Stimulated activated CD4-positive, alpha-beta T cell treated with anti-CD3 and anti-CD28 coated beads, Interleukin-4, amount 100 ng/mL, for 4 hours (primary cell): ENCODE measurements at regions not wholly inside any gene's neighbourhood (a gene's known extent, or its start where the extent isn't known, plus 50 kb on each side); places are given as distances from the start of the nearest gene placed in this dataset.

ENCODE experiments used
- DNase-seq, 2 experiments: peaks; one replicate each; pipeline ENCODE4 v3.0.0-alpha.2; 2020

- DNase-seq, result no peak
Measured at GRCh38 chr3:150080058-150080730, 109.5 kb upstream of the PFN2 start.

DNA sequence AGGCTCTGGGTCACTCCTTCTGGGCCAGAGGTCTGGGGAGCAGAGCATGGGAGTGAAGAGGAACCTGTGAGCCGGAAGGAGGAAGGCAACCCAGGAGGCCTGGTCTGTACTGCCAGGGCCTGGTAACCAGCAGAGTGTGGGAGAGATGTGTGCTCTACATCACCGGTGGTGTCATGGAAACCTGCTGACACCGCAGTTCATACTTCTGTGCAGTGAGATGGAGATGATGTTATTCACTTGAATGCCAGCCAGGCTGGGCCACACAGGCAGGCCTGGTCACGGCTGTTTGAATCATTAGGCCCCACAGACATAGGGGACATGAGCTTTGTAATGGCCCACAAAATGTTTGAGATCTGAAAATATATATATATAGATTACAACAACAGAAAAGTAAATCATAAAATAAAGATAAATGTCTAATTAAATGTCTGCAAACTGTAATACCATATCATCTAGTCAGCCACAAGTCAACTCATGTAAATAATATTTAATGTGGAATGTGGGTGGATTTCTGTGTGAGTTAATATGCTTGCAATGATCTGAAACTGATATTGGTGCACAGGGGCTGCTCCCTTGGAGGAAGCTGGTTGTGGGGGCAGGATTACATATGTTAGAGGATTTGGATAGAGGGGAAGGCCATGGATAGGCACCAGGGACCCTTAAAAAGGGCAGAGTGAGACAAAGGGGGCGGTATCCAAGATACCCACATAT, 108.5 kb upstream of the PFN2 start:
- no peak for DNase-seq

DNA sequence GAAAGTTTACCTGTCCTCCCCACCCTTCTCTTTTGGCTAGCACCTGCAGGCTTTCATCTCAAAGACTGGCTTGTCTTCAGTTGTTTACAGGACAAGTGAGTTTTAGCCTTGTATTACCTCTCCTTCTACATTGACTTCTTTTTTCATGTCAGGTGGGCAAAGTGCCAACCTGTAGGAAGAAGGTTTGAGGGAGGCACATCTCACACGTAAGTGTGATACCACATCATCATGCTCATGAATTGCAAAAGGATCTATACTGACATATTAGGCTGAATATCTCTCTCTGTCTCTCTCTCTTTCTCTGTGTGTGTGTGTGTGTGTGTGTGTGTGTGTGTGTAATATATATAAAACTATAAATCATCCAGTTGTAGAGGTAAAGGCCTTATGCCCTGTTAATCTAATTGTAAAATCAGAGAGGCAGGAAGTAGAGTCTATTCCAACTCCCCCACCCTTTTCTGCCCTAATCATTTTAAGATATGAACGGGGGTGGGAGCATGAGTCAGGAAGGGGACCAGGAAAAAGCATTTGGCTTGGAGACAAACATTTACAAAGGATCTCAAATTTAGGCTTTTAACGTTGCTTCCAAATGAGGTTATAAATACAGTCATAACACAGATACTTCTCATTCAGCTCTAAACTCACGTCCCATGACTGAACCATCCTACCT, 107.0 kb upstream of the PFN2 start:
- no peak for DNase-seq

GRCh38 chr3:150077107-150077506, 106.4 kb upstream of the PFN2 start:
- DNase-seq, result no peak

DNA sequence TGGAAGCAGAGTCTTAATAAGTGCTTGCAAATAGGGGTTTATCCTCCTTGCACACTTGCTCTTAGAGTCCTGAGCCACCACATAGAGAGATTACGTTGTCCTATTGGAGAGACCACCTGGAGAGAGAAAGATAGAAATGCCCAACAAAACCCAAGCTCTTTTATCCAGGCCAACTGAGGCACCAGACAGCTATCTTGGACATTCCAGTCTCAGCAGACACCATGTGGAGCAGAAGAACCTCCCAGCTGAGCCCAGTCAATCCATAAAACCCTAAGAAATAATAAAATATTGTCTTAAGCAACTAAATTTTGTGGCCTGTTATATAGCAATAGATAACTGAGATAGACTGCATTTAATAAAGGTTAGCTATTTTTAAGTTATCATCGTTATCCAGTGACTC, 105.7 kb upstream of the PFN2 start:
- DNase-seq, result no peak

- no peak for DNase-seq
Measured at GRCh38 chr3:150075417-150075865, 104.7 kb upstream of the PFN2 start.

GRCh38 chr3:150074697-150075416, 104.2 kb upstream of the PFN2 start:
- DNase-seq, result no peak

GRCh38 chr3:150074277-150074676, 103.6 kb upstream of the PFN2 start:
- no peak for DNase-seq

DNA sequence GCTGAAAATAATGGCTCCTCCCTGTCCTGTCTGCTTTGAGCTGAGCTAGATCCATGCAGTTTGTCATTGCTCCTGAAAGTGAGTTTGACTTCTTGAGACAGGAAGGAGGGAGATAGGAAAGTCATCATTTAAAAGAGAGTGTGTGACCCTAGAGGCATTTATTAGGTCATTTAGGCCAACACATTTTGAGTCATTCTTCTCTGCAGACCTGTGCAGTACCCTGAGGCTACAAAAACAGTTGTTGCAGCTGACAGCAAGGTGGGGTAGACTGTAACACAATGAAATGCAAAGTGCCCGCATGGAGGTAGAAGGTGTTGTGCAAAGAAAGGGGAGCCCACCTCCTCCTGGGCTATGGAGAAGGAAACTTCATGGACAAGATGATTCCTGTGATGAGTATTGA, 102.8 kb upstream of the PFN2 start:
- no peak for DNase-seq

DNA sequence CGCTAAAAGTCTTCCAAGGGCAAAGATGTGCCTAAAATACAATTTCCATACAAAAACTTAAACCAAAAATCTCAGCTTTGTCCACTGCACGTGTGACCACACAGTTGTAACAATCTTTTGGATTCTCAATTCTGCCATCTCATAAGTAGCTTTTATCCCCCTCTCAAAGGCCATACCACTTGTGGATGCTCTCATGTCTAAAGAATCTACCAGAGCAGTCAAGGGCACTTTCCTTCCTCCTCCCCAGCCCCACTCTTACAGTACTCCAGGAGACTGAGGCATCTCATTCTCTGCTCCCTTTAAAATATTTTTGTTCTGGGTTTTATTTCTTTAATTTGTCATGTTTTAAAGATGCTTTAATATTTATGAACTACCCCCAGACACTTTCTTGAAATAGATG, 102.3 kb upstream of the PFN2 start:
- DNase-seq, result no peak

GRCh38 chr3:150072576-150072975, 101.9 kb upstream of the PFN2 start:
- no peak for DNase-seq

DNA sequence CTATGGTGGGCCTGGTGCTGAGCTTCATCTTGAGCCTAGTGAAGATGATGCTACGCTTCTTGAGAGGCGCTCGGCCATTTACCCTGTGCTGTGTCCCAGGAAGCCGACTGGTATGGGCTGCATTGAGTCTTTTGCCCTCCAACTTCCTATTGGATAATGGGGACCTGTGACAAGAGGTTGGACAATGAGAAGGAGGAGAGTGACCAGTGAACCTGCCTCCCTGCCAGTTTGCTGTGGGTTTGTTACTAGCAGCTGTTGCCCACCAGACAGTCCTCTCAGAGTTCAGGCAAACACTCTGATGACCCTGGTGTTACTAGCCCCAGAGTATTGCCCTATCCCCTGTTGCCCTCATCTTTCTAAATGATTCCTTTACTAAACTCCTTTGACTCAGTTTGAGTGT, 99.6 kb upstream of the PFN2 start:
- no peak for DNase-seq

DNA sequence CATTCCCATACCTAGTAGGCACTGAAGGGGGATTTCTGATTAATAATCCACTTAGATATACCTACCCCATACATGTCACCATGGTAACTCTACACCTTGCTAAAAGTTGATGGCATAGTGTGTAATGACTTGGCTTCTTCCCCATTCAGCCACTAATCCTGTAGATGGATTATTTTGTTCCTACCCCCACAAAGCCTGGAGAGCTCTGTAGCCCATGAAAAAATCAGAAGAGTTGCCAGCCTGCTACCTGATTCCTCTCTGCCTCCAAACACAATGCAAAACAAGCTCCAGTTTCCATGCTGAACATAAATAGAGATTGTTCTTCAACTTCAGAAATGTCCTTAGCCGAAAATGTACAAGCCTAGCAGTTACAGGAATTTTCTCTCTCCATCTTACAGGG, 98.9 kb upstream of the PFN2 start:
- DNase-seq, result no peak

DNA sequence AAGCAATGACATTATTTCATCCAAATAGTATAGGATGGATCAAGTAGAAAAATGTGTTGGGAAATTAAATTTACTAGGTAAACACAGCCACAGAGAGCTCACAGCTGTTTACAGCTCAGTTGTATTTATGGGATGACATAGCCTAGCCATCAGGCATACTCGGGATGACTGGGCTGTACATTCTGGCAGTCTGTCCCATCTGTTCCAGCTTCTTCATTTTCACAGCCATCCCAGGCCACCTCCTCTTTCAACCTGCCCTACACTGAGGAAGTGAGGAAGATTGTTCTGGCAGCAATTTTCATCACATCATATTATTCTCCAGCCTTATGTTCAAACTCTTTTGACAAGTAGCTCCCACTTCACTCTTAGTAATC, 98.4 kb upstream of the PFN2 start:
- DNase-seq, result no peak

GRCh38 chr3:150068440-150069153, 97.9 kb upstream of the PFN2 start:
- DNase-seq, result no peak

DNA sequence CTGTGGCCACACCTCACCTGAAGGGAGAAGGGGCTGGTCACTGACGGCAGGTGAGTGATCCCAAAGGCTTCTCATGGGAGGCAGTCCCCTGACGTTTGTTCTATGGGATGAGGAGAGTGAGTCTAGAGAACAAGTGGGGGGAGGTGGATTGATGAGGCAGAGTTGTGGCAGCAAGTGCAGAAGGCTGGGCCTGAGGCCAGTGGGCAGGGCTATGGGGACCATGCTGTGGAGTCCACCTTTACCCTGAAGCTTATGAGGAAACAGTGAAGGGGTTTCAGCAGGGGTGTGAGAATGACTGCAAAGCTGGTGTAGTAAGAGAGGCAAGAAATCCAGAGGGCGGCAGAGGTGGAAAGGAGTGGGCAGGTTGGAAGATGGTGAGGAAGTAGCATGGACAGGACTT, 96.9 kb upstream of the PFN2 start:
- DNase-seq, result no peak

- DNase-seq, result no peak
Measured at GRCh38 chr3:150064971-150065370, 94.3 kb upstream of the PFN2 start.

DNA sequence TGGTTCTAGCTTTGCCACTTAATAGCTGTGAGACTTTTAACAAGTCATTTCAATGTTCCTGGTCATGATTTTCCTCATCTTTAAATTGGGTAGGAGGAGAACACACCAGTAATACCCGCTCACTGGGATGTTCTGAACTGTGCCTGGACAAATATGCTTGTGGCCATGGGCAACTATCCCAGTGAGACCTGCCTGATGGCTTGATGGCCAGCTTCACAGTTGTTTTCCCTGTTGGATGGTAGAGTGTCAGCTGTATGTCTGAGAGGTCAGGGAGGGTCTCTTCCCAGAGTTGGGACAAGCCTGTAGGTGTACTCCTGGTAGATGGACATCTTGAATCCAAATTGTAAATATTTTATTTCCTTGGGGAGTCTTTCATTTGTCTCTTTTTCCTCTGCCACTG, 92.5 kb upstream of the PFN2 start:
- no peak for DNase-seq

DNA sequence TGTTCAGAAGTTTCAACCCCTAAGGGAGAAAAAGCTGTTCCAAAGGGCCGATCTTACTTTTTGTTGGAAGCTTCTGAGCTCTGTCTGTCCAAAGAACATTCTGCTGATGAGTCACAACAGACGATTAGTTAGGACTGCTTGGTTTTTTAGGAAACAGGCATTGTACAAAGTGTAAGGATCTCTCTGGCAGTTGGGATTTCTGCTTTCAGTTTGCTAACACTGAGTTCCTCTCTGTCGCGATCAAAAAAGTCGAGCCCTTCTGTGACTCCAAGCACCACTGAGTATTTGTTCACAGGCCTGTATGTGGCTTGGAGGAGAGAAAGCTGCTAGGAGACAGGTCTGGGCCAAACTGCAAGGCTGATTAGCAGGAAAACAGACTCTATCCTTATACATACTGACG, 91.8 kb upstream of the PFN2 start:
- DNase-seq, result no peak

DNA sequence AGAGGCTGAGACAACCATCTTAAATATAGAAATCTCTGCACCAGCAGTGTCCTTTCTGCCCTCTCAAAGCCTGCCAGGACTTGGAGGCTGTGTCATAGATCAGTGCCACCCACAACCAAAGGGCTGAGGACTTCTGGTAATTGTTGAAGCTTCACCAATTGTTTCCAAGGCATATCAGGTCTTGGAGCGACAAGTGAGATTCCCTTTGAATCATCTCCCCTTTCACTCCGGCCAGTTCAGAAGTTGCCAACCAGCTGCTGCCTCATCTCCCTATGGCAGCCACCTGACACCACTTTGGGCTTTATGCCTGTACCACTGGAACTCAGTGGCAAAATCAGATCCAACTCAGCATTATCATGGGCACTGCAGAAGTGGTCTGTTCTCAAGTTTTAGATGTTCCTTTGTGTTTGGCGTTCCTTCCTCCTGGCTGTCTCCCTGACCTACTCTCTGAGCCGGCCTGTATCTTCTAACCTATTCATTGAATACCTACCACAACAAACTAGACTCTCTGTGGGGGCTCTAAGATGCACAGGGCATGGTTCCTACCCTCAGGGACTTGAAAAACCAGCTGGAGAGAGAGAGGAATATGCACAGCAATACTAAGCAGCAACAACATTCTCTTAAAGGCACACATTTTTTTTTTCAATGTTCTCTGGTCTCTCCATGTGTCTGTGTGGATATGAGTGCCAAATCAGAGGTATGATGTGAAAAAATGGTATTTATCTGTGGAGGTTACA, 90.8 kb upstream of the PFN2 start:
- DNase-seq, result no peak

DNA sequence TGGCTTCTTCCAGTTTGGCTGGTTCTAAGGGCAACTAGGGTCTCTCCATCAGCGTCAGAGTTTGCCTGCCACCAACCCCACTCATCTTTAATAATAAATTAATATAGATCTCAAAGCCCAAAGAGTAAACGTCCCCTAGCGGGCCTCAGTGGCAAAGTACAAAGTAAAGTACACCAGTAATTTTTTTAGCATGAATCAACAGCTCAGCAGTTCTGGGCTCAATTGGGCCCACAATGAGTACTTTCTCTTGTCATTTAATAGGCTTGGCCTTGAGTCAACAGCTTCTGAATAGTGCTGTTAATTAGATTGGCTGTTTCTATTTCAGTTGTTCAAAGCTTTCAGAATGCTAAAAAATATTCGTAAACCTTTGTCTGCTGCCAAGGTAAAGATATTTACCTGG, 89.0 kb upstream of the PFN2 start:
- DNase-seq, result no peak

DNA sequence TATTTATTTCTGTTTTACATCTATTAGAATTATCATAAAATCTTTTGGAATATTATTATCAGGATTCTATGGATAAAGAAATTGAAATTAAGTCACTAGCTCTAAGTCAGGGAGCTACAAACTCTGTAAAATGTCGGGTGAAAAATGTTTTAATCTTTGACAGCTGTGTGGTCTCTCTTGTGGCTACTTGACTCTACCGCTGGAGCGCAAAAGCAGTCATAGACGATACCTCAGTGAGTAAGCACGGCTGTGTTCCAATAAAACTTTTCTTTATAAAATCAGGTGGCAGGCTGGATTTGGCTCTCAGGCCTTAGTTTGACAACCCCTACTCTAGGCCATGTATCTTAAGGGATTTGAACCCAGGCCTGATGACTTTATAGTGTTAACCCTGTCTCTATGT, 88.5 kb upstream of the PFN2 start:
- DNase-seq, result no peak
